ENCODE measurements at regions not wholly inside any gene's neighbourhood (a gene's known extent, or its start where the extent isn't known, plus 50 kb on each side); places are given as distances from the start of the nearest gene placed in this dataset.
"Not testable (repeated sequence)": the region's sequence is repeated elsewhere in the genome, so short reads cannot be mapped to it uniquely, and the experiment has no call there.

DNA sequence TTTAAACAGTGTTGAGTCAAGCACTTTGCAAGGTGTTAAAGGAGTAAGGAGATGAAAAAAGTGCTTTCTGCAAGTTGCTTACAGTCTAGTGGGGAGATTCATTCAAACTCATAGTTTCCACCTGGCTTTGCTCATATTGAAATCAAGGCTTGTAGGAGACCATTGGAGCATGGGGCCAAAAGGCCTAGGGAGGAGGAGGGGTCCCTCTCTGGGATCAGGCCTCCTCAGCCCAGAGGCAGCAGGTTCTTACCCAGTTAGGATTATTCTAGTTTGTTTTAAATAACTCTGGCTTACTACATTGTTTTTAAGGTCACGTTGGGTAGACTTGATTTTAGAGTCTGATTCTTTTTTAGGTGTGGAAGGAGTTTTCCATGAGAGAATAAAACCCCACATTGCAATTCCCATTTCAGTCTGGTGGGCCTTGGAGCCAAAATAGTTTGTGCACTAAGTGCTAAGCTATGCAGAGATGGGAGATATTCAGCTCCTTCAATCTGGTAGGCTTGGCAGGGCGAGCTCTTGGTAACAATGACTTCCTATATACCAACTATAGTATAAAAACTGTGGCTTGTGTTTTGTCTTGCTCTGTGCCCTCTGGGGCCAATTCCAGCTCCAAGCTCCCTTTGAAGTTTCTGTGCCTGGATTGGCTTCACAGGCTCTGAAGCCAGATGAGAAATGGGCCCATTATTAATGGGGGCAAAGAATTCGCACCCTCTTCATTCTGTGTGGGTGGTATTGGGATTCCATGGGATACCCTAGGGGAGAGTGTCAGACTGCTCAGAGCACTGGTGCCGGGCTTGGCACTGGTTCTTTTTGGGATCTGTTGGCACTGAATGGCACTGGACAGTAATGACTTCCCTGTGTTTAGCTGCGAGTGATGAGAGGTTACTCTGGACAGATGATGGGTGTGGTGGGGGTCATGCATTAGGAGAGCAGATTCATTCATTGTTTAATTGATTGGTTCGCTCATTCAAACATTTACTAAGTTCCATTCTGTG, 301.1 kb downstream of the MYCN start:
- no peak for DNase-seq (ENCODE audit: low spot score)

DNA sequence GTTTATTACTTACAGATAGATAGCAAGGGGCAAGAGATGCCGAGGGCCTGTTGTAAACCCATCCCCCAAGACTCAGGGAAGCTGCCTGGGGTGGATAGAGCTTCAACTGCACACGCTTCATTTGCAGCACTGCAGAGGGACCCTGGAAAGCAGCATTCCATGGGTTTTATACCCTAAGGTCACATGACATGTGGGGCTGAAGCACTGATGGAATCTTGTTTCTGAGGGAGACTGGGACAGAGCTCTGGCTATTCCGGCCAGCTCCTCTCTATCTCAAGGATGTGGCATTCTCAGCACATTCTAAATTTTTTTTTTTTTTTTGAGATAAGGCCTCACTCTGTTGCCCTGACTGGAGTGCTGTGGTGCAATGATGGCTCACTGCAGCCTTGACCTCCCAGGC, 300.1 kb downstream of the MYCN start:
- DNase-seq (ENCODE audit: low spot score): no peak

DNA sequence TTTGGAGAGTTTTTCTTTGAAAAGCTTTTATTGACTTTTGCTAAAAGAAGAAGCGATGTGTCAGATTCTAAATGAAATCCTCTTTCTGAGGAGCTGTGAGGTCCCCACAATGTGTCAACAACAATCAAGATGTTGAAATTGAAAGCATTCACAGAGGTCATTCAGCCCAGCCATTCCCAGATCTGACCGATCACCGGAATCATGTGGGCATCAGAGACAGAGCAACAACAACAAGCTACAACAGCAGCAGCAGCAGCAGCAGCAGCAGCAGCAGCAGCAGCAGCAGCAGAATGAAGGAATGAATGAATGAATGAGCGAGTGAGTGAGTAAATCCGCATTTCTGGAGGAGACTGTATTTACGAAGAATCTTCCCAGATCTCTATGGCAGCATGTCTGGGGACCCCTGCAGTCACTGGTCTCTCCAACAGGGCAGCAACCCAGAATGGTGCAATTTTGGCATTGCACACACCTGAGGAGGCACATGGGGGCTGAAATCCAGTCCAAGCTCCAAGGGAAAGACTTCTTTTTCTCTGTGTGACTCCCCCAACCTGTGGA, 299.0 kb downstream of the MYCN start:
- no peak for DNase-seq (ENCODE audit: low spot score)

DNA sequence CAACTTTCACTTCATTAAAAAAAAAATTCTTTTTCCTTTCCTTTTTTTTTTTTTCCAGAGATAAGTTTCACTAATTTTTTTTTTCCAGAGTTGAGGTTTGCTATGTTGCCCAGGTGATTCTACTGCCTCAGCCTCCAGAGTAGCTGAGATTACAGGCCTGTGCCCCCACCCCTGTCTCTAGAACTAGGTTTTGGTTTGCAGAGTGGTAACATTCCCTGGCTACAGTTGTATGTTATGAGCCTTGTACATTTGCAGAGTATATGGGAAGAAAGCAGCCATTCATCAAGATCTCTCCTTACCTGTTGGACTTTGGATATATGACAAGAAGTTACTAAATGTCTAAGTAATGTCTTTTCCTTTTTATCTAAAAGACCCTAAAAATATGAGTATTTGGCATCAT, 298.4 kb downstream of the MYCN start:
- DNase-seq (ENCODE audit: low spot score): no peak

- DNase-seq (ENCODE audit: low spot score): no peak
Measured at GRCh38 chr2:16238001-16238761, 297.8 kb downstream of the MYCN start.

DNA sequence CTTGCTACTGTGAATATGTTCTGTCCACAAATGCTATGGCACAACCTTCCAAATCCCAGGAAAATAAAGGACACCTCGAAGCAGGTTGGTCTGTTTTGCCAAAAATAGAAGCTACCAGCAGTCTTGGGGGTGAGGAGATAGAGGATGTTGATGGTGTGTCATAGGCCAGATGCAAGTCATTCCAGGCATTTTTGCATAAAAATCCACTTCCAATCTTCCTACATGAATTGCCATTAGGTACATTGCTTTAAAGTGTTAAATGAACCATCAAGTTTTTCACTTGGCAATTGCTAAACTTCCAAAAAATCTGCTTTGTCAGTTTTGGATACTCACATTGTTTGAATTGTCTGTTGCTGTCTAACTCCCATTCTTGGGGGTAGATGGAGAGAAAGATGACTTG, 295.4 kb downstream of the MYCN start:
- DNase-seq (ENCODE audit: low spot score): no peak

DNA sequence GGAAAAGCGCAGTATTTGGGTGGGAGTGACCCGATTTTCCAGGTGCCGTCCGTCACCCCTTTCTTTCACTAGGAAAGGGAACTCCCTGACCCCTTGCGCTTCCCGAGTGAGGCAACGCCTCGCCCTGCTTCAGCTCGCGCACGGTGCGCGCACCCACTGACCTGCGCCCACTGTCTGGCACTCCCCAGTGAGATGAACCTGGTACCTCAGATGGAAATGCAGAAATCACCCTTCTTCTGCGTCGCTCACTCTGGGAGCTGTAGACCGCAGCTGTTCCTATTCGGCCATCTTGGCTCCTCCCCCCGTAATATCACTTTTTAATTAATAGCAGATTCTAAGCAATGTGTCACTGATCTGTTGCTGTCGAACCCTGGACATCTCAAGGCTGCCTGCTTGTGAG, 294.9 kb downstream of the MYCN start:
- DNase-seq (ENCODE audit: low spot score): not testable (repeated sequence)

DNA sequence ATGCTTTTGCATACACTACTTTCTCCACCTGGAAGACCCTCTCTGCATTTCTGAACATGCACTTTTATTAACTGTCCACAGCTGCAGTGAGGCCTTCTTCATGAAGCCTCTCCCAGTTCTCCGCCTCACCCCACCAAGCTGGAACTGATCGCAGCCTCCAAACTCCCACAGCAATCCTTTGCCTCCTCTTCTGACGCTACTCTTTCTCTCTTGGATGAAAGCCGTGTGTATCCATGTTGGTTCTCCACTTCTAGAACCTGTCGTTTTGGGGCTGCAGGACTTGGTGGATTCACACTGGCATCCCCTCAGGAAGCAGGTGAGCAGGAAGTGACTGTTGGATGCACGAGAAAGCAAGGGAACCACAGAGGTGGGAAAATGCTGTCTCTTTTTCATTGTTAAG, 288.6 kb downstream of the MYCN start:
- DNase-seq (ENCODE audit: low spot score): no peak

- DNase-seq (ENCODE audit: low spot score): no peak
Measured at GRCh38 chr2:16228471-16228870, 288.1 kb downstream of the MYCN start.

- DNase-seq (ENCODE audit: low spot score): no peak
Measured at GRCh38 chr2:16227811-16228462, 287.6 kb downstream of the MYCN start.

DNA sequence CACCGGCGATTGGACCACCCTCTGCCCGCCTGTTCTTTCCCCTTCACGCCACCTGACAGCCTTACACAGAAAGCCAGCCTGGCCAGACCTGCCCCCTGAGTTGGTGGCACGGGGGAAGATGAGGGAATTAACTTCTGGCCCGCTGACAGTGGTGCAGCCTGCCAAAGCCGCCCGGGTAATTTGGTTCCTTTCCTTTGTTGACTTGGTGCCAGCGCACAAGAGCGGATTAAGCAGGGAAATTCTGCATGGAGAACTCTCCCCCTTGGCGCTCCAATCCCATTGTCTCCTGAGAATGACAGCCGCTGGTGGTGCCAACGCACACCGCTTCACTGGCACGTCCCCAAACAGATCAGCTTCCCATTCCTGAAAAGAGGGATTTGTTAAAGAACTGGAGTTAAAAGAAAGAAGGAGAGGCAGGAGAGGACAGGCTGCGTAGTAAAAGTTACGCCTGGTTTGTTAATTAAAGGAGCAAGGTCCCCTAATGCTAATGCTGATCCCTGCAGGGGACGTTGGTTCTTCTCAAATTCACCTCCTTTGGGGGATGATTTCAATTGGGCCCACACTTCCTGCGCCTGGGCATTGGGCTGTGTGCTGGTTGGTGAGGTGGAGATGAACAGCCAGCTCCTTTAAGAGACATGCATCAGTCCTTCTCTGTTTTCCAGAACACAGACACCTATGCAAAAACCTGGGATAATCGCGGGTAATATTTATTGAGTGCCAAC, 286.8 kb downstream of the MYCN start:
- DNase-seq (ENCODE audit: low spot score): no peak

DNA sequence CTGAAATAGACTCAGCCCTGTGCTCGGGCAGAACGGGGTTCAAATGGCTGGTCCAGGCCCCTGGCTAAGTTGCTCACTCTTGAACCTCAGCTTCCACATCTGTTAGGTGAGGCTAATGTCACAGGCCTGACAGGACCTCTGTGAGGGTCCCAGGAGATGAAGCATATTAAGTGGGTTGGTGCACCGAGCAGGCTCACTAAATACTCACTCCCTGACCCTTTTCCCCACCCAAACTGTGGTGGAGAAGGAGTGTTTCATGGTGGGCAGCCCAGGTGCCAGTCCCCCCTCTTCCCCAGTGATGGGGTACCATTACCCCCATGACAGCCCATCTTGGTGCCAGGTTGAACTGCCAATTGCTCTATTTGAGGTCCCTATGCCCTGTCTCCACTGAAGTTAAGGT, 286.0 kb downstream of the MYCN start:
- no peak for DNase-seq (ENCODE audit: low spot score)

- DNase-seq (ENCODE audit: low spot score): no peak
Measured at GRCh38 chr2:16225545-16225944, 285.2 kb downstream of the MYCN start.

- DNase-seq (ENCODE audit: low spot score): no peak
Measured at GRCh38 chr2:16225071-16225470, 284.7 kb downstream of the MYCN start.

- no peak for DNase-seq (ENCODE audit: low spot score)
Measured at GRCh38 chr2:16224298-16225045, 284.1 kb downstream of the MYCN start.

GRCh38 chr2:16223841-16224177, 283.5 kb downstream of the MYCN start:
- no peak for DNase-seq (ENCODE audit: low spot score)

DNA sequence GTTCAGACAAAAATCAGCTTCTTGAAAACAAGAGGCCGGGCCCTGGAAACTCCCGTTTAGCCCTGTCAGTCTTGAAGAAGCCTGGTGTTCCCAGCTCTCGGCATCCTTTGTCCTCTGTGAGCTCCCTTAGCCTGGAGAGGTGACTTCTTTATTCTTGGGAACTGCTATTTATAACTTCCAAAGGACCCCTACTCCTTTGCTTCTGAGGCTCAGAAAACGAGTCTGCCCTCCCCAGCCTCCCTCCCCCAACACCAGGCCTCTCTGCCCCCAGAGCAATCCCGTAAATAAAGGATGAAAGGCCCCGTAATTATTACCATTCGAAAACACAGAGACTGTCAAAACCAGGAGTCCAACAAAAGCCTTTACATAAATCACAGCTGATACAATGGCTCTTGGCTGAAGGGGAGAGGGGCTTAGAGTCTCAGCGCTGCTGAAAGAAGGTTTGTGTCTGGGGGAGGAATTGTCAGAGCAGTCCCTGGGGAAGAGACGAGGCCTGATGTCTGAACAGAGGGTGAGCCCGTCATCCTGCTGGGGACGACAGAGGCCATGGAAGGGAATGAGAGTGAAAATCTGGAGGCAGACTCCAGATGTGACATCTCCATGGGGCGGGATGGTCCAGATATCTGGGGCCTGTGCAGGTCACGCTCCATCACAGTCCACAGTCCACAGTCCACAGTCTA, 283.0 kb downstream of the MYCN start:
- no peak for DNase-seq (ENCODE audit: low spot score)

DNA sequence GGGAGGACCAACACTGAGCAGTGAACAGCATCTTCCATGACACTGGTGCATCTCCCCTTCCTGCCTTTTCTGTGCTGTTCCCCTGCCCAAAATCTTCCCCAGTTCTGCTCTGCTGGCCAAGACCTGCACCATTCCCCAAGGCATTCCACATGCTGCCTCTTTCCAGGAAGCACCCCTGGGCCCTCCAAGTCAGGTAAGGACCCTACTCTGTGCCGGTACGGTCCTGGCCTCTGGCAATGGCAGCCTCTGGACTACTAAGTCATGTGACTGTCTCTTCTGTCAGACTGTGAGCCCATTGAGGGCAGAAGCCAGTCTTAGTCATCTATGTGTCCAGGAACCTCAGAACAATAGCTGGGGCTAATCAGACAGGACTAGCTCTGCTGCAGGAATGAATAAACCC, 282.0 kb downstream of the MYCN start:
- DNase-seq (ENCODE audit: low spot score): no peak

DNA sequence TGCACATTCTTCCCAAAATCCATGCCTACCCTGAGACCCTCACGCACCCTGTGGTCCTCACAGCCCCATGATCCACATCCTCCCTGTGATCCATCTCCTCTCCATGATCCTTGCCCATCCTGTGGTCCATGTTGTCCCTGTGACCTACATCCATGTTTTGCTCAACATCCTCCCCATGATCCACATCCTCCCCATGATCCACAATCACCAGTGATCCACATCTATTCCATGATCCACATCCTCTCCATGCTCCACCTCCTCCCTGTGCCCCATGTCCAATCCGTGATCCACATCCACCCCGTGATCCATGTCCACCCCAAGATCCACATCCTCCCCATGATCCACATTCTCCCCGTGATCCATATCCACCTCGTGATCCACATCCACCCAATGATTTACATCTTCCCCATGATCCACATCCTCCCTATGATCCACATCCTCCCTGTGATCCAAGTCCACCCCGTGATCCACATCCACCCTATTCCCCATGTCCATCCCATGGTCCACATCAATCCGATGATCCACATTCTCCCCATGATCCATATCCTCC, 281.2 kb downstream of the MYCN start:
- no peak for DNase-seq (ENCODE audit: low spot score)

DNA sequence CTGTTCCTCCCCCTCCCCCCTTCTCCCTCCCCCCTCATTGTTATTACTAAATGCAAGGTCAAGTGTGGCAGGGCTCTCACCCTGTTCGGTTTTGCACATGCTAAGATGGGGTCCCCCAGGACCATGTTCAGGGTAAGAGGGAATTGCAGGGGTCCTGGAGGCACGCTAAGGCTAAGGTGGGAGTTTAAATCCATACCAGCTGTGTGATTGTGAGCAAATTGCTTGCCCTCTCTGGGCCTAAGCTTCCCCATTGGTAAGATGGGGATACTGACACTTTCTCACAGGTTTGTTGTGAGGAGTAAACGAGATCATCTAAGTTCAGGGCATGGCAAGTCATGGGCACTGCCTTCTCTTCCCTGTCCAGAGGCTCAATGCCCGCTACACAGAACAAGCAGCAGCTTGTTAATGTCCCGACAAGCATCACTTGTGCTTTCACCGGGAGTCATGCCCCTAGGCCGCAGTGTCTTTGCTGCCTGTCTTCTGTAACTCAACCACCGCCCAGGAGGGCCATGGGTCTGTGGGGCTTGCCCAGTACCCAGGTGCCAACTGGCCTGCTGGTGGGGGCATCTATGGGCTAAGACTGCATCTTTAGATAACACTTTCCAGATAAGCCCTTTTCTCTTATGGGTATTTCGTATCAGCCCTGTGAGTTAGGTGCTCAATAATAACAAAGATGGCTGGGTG, 279.1 kb downstream of the MYCN start:
- DNase-seq (ENCODE audit: low spot score): no peak

Measured in NAMALWA (cell line).